ENCODE measurements at regions not wholly inside any gene's neighbourhood (a gene's known extent, or its start where the extent isn't known, plus 50 kb on each side); places are given as distances from the start of the nearest gene placed in this dataset.
"Not testable (repeated sequence)": the region's sequence is repeated elsewhere in the genome, so short reads cannot be mapped to it uniquely, and the experiment has no call there.

- intact Hi-C loops (cut with DNase I, micrococcal nuclease); ATAC-seq: not testable (repeated sequence)
Observed at GRCh38 chr11:103616586-103616985, 419.9 kb upstream of the DDI1 start.

GRCh38 chr11:103618528-103618927 is 417.9 kb upstream of the DDI1 start:
- intact Hi-C loops (cut with DNase I, micrococcal nuclease) = no loop called here
- ATAC-seq = no peak
- DNase-seq = no peak

More at GRCh38 chr11:103616586-103616985, 419.9 kb upstream of the DDI1 start:
- DNase-seq = not testable (repeated sequence)

- intact Hi-C loops (cut with DNase I, micrococcal nuclease) = no loop called here
- DNase-seq (no peak), ATAC-seq (no peak)
Observed at GRCh38 chr11:103619480-103619879, 417.0 kb upstream of the DDI1 start.

GRCh38 chr11:103619938-103620337 is 416.5 kb upstream of the DDI1 start:
- no peak for DNase-seq
- ATAC-seq = no peak
- intact Hi-C loops (cut with DNase I, micrococcal nuclease) = no loop called here

GRCh38 chr11:103622296-103622695 is 414.1 kb upstream of the DDI1 start:
- ATAC-seq = no peak
- DNase-seq = no peak
- intact Hi-C loops (cut with DNase I, micrococcal nuclease) = no loop called here

GRCh38 chr11:103623933-103624332 is 412.5 kb upstream of the DDI1 start:
- no peak for ATAC-seq
- no peak for DNase-seq
- intact Hi-C loops (cut with DNase I, micrococcal nuclease) = no loop called here

- no peak for DNase-seq
- intact Hi-C loops (cut with DNase I, micrococcal nuclease) = no loop called here
- ATAC-seq = no peak
Observed at GRCh38 chr11:103624708-103625623, 411.5 kb upstream of the DDI1 start.

- intact Hi-C loops (cut with DNase I, micrococcal nuclease) = no loop called here
Observed at GRCh38 chr11:103625624-103625965, 410.8 kb upstream of the DDI1 start.

GRCh38 chr11:103628121-103628520 is 408.3 kb upstream of the DDI1 start:
- ATAC-seq (no peak), DNase-seq (no peak)
- intact Hi-C loops (cut with DNase I, micrococcal nuclease) = no loop called here

More at GRCh38 chr11:103625624-103625965, 410.8 kb upstream of the DDI1 start:
- DNase-seq (no peak), ATAC-seq (no peak)

GRCh38 chr11:103631841-103632240 is 404.6 kb upstream of the DDI1 start:
- intact Hi-C loops (cut with DNase I, micrococcal nuclease) = no loop called here
- DNase-seq (no peak), ATAC-seq (no peak)

- no peak for ATAC-seq
- intact Hi-C loops (cut with DNase I, micrococcal nuclease) = no loop called here
- DNase-seq = no peak
Observed at GRCh38 chr11:103633068-103633788, 403.2 kb upstream of the DDI1 start.

GRCh38 chr11:103633819-103634590 is 402.4 kb upstream of the DDI1 start:
- ATAC-seq = no peak
- DNase-seq = no peak
- intact Hi-C loops (cut with DNase I, micrococcal nuclease) = no loop called here

- intact Hi-C loops (cut with DNase I, micrococcal nuclease) = no loop called here
- no peak for DNase-seq
- ATAC-seq = no peak
Observed at GRCh38 chr11:103636232-103636631, 400.2 kb upstream of the DDI1 start.

GRCh38 chr11:103637295-103637694 is 399.1 kb upstream of the DDI1 start:
- ATAC-seq (no peak), DNase-seq (no peak)
- intact Hi-C loops (cut with DNase I, micrococcal nuclease) = no loop called here

GRCh38 chr11:103637831-103638230 is 398.6 kb upstream of the DDI1 start:
- intact Hi-C loops (cut with DNase I, micrococcal nuclease) = no loop called here
- no peak for ATAC-seq
- no peak for DNase-seq

- DNase-seq (no peak), ATAC-seq (no peak)
- intact Hi-C loops (cut with DNase I, micrococcal nuclease) = no loop called here
Observed at GRCh38 chr11:103644676-103645075, 391.8 kb upstream of the DDI1 start.

GRCh38 chr11:103648054-103648453 is 388.4 kb upstream of the DDI1 start:
- DNase-seq (no peak), ATAC-seq (no peak)
- intact Hi-C loops (cut with DNase I, micrococcal nuclease) = no loop called here

- intact Hi-C loops (cut with DNase I, micrococcal nuclease) = no loop called here
- ATAC-seq = no peak
- no peak for DNase-seq
Observed at GRCh38 chr11:103648670-103649400, 387.6 kb upstream of the DDI1 start.

- DNase-seq = no peak
- no peak for ATAC-seq
- intact Hi-C loops (cut with DNase I, micrococcal nuclease) = no loop called here
Observed at GRCh38 chr11:103649401-103649895, 387.0 kb upstream of the DDI1 start.
